KMS-11 (cell line): ENCODE measurements at regions not wholly inside any gene's neighbourhood (a gene's known extent, or its start where the extent isn't known, plus 50 kb on each side); places are given as distances from the start of the nearest gene placed in this dataset.

Experiments
- H2AFZ ChIP-seq: fragments of 200-600 bp; sonication (generic); 2 replicates; pipeline ENCODE4 v1.6.1; 2016; ENCODE audit warnings: antibody characterized with exemption, mixed run types, low read depth
- H3K27ac ChIP-seq: fragments of 200-600 bp; sonication (generic); 2 replicates; pipeline ENCODE4 v1.6.1; 2016; ENCODE audit warnings: mild to moderate bottlenecking, mixed run types
- H3K27me3 ChIP-seq: fragments of 200-600 bp; sonication (generic); 2 replicates; pipeline ENCODE4 v1.6.1; 2017; ENCODE audit warnings: mild to moderate bottlenecking, low read depth, mixed run types, moderate library complexity; ENCODE audit not compliant: insufficient read depth
- H3K36me3 ChIP-seq: fragments of 200-600 bp; sonication (generic); 2 replicates; pipeline ENCODE4 v1.6.1; 2017; ENCODE audit warnings: mild to moderate bottlenecking, mixed run types; ENCODE audit not compliant: insufficient read depth
- H3K4me1 ChIP-seq: fragments of 200-600 bp; sonication (generic); 2 replicates; pipeline ENCODE4 v1.6.1; 2016; ENCODE audit warnings: mild to moderate bottlenecking, low read depth, mixed run types; ENCODE audit not compliant: poor library complexity, severe bottlenecking
- H3K4me2 ChIP-seq: fragments of 200-600 bp; sonication (generic); 2 replicates; pipeline ENCODE4 v1.7.0; 2016; ENCODE audit warnings: mild to moderate bottlenecking, mixed run types
- H3K4me3 ChIP-seq: fragments of 200-600 bp; sonication (generic); IDR thresholded peaks from 2 replicates; pipeline ENCODE4 v1.6.1; 2017; ENCODE audit warnings: low read depth, low read length, mixed read lengths; ENCODE audit not compliant: insufficient read depth
- H3K79me2 ChIP-seq: fragments of 200-600 bp; sonication (generic); 2 replicates; pipeline ENCODE4 v1.6.1; 2016; ENCODE audit warnings: low read depth, mixed run types; ENCODE audit not compliant: insufficient read depth
- H3K9ac ChIP-seq: fragments of 200-600 bp; sonication (generic); 2 replicates; pipeline ENCODE4 v1.6.1; 2016; ENCODE audit warnings: mild to moderate bottlenecking, mixed run types
- H4K20me1 ChIP-seq: fragments of 200-600 bp; sonication (generic); 2 replicates; pipeline ENCODE4 v1.6.1; 2016; ENCODE audit warnings: mild to moderate bottlenecking, mixed run types; ENCODE audit not compliant: insufficient read depth
- TF ChIP-seq, protein P1 (sequence below): fragments of 200-600 bp; sonication (generic); conservative IDR thresholded peaks from 2 replicates; pipeline ENCODE4 v1.6.1; 2017; ENCODE audit warnings: low read depth, mild to moderate bottlenecking, antibody characterized with exemption, low read length, moderate library complexity, mixed read lengths

DNA sequence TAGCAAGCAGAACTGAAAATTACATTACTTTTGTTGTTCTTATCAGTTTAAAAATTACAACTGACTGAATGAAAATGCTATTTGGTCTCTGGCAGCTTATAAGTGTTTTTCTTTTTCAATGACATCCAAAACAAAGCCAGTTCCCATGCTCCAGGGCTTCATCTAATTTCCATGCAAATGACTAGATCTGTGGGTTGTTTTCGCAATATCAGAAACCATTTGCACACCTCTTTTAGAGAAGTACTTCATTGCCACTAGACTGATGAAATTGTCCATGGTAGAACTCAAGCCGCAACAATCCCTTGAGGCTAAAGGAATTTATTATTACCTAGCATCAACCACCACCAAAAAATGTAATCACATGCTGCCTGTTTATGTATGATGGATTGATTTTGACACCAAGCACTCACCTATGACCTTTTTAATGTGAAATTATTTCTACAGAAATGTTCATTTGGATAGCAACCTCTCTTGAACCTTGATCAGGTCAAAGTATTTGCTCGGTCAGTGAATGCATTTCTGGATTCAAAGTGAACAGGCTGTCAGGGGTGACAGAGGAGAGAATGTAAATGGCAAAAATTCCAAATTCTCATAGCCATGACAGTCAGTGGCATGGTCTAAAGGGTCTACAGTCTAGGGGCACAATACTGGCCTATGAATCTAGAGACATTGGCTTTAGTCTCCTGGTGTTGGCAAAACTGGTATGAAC, 769.3 kb downstream of the SORCS1 start:
- no peaks in the 10 kb centered on the region for H3K27me3 ChIP-seq
- H4K20me1 ChIP-seq: no peaks in the 10 kb centered on the region
- no peak overlapping the region for H3K4me3 ChIP-seq
- no peaks in the 10 kb centered on the region for H3K79me2 ChIP-seq
- TF ChIP-seq, protein P1, sequence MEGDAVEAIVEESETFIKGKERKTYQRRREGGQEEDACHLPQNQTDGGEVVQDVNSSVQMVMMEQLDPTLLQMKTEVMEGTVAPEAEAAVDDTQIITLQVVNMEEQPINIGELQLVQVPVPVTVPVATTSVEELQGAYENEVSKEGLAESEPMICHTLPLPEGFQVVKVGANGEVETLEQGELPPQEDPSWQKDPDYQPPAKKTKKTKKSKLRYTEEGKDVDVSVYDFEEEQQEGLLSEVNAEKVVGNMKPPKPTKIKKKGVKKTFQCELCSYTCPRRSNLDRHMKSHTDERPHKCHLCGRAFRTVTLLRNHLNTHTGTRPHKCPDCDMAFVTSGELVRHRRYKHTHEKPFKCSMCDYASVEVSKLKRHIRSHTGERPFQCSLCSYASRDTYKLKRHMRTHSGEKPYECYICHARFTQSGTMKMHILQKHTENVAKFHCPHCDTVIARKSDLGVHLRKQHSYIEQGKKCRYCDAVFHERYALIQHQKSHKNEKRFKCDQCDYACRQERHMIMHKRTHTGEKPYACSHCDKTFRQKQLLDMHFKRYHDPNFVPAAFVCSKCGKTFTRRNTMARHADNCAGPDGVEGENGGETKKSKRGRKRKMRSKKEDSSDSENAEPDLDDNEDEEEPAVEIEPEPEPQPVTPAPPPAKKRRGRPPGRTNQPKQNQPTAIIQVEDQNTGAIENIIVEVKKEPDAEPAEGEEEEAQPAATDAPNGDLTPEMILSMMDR: no peak
- H3K27ac ChIP-seq: no peak overlapping the region
- H2AFZ ChIP-seq: no peak overlapping the region
- H3K9ac ChIP-seq: no peak overlapping the region
- H3K36me3 ChIP-seq: no peaks in the 10 kb centered on the region
- H3K4me2 ChIP-seq: no peak overlapping the region
- no peaks in the 10 kb centered on the region for H3K4me1 ChIP-seq

DNA sequence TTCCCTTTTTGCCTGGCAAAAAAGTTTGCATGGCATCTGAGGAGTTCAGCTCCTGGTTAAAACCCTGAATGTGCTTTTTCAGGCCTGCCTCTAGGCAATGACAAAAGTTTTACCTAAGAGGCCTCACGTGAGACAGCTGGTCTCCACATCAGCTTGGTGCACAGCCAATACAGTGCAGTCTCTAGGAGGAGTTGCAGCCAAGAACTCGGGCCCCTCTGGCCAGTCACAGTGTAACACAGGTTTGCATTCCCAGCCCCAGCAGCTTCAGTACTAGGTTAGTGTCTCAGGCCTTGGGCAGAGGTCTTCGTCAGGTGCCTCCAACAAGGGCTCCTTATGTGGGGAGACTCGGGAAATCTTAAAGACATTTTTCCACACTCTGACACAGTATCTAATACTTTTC, 771.7 kb downstream of the SORCS1 start:
- H3K4me1 ChIP-seq: no peaks in the 10 kb centered on the region
- no peak overlapping the region for H3K27ac ChIP-seq
- no peaks in the 10 kb centered on the region for H4K20me1 ChIP-seq
- no peak overlapping the region for H3K4me3 ChIP-seq
- H3K79me2 ChIP-seq: no peaks in the 10 kb centered on the region
- no peaks in the 10 kb centered on the region for H3K27me3 ChIP-seq
- H3K4me2 ChIP-seq: no peak overlapping the region
- H2AFZ ChIP-seq: no peak overlapping the region
- no peak overlapping the region for H3K9ac ChIP-seq
- TF ChIP-seq, protein P1: no peak
- H3K36me3 ChIP-seq: no peaks in the 10 kb centered on the region

DNA sequence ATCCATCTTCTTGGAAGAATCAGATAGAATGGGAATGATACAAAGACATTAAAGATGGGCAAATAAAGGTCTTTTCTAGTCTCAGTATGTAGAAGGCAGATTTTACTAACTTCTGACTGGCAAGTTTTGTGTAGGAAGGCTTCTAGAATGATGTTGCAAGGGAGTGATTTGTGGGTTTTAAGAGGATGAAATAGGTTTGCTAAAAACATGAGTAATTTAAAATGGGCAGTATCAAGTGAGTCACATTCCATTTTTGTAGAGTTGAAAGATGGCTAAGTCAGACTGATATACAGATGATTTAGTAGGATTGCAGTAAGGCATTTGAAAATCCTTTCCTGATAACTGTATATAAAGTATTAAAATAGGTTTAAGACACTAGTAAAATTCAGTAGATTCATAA, 777.4 kb downstream of the SORCS1 start:
- TF ChIP-seq, protein P1: no peak

DNA sequence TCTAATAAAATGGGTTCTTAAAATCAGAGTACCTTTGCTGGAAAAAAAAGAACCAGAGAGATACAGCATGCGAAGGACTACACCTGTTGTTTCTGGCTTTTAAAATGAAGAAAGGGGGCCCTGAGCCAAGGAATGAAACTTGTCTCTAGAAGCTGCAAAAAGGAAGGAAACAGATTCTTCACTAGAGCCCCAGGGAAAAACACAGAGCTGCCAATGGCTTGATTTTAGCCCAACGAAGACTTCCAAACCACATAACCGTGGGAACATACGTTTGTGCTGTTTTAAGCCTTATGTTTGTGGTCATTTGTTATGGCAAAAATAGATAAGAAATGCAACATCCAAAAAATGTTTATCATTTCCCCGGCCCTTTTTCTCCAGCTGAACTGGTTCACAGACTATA, 780.0 kb downstream of the SORCS1 start:
- no peak overlapping the region for H3K4me2 ChIP-seq
- no peak overlapping the region for H3K4me3 ChIP-seq
- no peaks in the 10 kb centered on the region for H3K36me3 ChIP-seq
- no peaks in the 10 kb centered on the region for H3K79me2 ChIP-seq
- no peaks in the 10 kb centered on the region for H3K4me1 ChIP-seq
- no peak overlapping the region for H3K27ac ChIP-seq
- TF ChIP-seq, protein P1: no peak
- H3K27me3 ChIP-seq: no peaks in the 10 kb centered on the region
- no peaks in the 10 kb centered on the region for H4K20me1 ChIP-seq
- H3K9ac ChIP-seq: no peak overlapping the region
- H2AFZ ChIP-seq: no peak overlapping the region

More for the DNA sequence above, 777.4 kb downstream of the SORCS1 start:
- Histone ChIP-seq H3K4me2 (no peak overlapping the region), H2AFZ (no peak overlapping the region), H3K4me3 (no peak overlapping the region), H3K27me3 (no peaks in the 10 kb centered on the region), H3K4me1 (no peaks in the 10 kb centered on the region), H3K9ac (no peak overlapping the region), H4K20me1 (no peaks in the 10 kb centered on the region), H3K79me2 (no peaks in the 10 kb centered on the region), H3K36me3 (no peaks in the 10 kb centered on the region), H3K27ac (no peak overlapping the region)
